ENCODE measurements at regions not wholly inside any gene's neighbourhood (a gene's known extent, or its start where the extent isn't known, plus 50 kb on each side); places are given as distances from the start of the nearest gene placed in this dataset.
"Not testable (repeated sequence)": the region's sequence is repeated elsewhere in the genome, so short reads cannot be mapped to it uniquely, and the experiment has no call there.

DNA sequence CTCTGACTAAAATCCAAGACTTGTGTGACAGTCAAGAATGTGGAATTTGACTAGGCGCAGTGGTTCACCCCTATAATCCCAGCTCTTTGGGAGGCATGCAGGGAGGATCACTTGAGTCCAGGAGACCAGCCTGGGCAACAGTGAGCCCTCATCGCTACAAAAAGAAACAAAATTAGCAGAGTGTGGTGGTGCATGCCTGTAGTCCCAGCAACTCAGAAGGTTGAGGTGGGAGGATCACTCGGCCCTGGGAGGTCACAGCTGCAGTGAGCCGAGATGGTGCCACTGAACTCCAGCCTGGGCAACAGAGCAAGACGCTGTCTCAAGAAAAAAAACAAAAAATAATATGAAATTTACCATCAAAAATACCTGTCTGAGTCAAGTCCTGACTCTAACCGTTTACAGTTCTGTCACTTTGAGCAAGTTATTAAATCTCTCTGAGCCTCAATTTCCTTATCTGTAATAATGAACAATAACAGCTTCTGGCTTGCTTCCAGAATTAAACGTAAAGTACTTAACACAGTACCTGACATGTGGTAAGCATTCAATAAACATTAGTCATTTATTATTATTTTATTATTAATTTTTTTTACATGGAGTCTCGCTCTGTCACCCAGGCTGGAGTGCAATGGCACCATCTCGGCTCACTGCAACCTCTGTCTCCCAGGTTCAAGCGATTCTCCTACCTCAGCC lies 204.6 kb upstream of the TSC22D1 start:
- TF ChIP-seq, protein P1, sequence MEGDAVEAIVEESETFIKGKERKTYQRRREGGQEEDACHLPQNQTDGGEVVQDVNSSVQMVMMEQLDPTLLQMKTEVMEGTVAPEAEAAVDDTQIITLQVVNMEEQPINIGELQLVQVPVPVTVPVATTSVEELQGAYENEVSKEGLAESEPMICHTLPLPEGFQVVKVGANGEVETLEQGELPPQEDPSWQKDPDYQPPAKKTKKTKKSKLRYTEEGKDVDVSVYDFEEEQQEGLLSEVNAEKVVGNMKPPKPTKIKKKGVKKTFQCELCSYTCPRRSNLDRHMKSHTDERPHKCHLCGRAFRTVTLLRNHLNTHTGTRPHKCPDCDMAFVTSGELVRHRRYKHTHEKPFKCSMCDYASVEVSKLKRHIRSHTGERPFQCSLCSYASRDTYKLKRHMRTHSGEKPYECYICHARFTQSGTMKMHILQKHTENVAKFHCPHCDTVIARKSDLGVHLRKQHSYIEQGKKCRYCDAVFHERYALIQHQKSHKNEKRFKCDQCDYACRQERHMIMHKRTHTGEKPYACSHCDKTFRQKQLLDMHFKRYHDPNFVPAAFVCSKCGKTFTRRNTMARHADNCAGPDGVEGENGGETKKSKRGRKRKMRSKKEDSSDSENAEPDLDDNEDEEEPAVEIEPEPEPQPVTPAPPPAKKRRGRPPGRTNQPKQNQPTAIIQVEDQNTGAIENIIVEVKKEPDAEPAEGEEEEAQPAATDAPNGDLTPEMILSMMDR (IDR thresholded peaks at IDR 0.05) = no peak
- Mint-ChIP-seq H3K4me1 (ENCODE audit: low read depth) (no peaks in the 10 kb centered on the region), H3K36me3 (ENCODE audit: low read depth) (no peaks in the 10 kb centered on the region), H3K4me3 (no peak overlapping the region), H3K9me3 (no peaks in the 10 kb centered on the region), H3K27me3 (ENCODE audit: insufficient read depth) (no peaks in the 10 kb centered on the region), H3K27ac (no peak overlapping the region)
- no peak for DNase-seq

DNA sequence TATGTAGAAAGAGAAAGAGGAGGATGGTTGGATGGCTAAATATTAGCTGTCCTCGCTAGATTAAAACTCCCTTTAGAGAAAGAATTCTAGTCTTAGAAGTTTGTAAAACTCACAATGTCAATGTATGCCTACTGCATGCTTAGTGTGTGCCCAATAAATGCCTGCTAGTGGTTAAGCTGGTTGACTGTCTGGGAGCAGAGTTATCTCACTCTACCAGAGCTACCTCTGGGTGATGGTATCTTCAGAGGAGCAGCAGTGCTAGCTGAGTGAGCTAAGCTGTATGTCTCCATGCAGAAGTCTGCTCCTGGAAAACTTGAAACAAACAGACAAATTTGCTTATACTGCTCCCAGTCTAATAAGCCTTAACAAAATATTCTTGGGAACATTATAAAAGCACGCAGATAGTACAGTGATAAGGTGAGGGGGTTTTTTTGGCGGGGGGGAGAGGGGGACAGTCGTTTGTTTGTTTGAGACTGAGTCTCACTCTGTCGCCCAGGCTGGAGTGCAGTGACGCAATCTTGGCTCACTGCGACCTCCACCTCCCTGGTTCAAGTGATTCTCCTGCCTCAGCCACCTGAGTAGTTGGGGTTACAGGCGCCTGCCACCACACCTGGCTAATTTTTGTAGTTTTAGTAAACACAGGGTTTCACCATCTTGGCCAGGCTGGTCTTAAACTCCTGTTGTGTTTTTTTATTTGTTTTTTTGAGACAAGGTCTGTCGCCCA lies 202.8 kb upstream of the TSC22D1 start:
- Mint-ChIP-seq H3K36me3 (ENCODE audit: low read depth) (no peaks in the 10 kb centered on the region), H3K4me3 (no peak overlapping the region), H3K4me1 (ENCODE audit: low read depth) (no peaks in the 10 kb centered on the region), H3K27me3 (ENCODE audit: insufficient read depth) (peaks cover 1% of the 10 kb centered on the region; the same call in 1 of the 2 replicates), H3K27ac (no peak overlapping the region), H3K9me3 (no peaks in the 10 kb centered on the region)
- TF ChIP-seq, protein P1 (IDR thresholded peaks at IDR 0.05) = no peak
- DNase-seq = no peak

DNA sequence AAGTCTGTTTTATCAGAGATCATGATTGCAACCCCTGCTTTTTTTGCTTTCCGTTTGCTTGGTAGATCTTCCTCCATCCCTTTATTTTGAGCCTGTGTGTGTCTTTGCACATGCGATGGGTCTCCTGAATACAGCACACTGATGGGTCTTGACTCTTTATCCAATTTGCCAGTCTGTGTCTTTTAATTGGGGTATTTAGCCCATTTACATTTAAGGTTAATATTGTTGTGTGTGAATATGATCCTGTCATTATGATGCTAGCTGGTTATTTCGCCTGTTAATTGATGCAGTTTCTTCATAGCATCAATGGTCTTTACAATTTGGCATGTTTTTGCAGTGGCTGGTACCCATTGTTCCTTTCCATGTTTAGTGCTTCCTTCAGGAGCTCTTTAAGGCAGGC lies 199.2 kb upstream of the TSC22D1 start:
- not testable (repeated sequence) for H3K4me3 Mint-ChIP-seq; H3K27me3 Mint-ChIP-seq (ENCODE audit: insufficient read depth); H3K27ac Mint-ChIP-seq; H3K4me1 Mint-ChIP-seq (ENCODE audit: low read depth); H3K9me3 Mint-ChIP-seq; DNase-seq; H3K36me3 Mint-ChIP-seq (ENCODE audit: low read depth)

DNA sequence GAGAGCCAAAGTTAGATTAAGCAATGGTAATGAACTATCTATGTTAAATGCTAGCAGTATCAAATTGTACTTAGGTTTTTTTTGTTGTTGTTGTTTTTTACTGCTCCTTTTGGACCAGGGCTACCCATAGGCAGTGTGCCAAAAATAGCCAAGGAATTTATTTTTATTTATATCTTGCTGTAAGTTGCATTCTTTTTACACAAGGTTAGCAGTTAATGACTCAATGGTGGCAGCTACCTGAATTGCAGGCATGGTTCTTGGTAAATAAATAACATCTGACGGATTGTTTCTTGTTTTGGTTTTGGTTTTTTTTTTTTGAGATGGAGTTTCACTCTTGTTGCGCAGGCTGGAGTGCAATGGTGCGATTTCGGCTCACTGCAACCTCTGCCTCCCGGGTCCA lies 194.8 kb upstream of the TSC22D1 start:
- no peak for DNase-seq
- peaks cover 21% of the 10 kb centered on the region for H3K4me1 Mint-ChIP-seq (ENCODE audit: low read depth)
- H3K27me3 Mint-ChIP-seq (ENCODE audit: insufficient read depth) = peaks cover 1% of the 10 kb centered on the region
- no peaks in the 10 kb centered on the region for H3K9me3 Mint-ChIP-seq
- H3K27ac Mint-ChIP-seq = no peak overlapping the region
- TF ChIP-seq, protein P1 (IDR thresholded peaks at IDR 0.05) = no peak
- H3K4me3 Mint-ChIP-seq = no peak overlapping the region
- no peaks in the 10 kb centered on the region for H3K36me3 Mint-ChIP-seq (ENCODE audit: low read depth)

DNA sequence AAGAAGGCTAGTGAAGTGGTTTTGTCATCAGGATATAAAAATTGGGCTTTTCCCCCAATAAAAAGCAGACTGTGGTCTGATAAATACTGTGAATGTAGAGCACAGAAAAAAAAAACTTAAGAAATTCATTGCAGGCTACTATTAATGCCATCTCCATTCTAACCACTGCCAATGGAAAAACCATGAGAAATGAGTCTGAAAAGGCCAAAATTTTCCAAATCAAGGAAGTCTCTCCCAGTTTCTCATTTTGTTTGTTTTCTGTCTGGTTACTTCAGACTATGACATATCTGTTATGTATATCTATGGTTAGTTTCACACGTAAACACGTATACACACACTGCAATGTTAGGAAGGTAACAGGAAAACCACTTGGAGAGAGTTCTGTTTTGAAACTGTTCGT lies 193.6 kb upstream of the TSC22D1 start:
- no peak overlapping the region for H3K27ac Mint-ChIP-seq
- no peak for DNase-seq
- TF ChIP-seq, protein P1 (IDR thresholded peaks at IDR 0.05) = no peak

More for the DNA sequence above, 193.6 kb upstream of the TSC22D1 start:
- H3K4me1 Mint-ChIP-seq (ENCODE audit: low read depth) = peaks cover 21% of the 10 kb centered on the region
- peaks cover 1% of the 10 kb centered on the region for H3K27me3 Mint-ChIP-seq (ENCODE audit: insufficient read depth)
- H3K9me3 Mint-ChIP-seq = no peaks in the 10 kb centered on the region
- H3K36me3 Mint-ChIP-seq (ENCODE audit: low read depth) = no peaks in the 10 kb centered on the region
- no peak overlapping the region for H3K4me3 Mint-ChIP-seq

All from HFFc6 (cell line).